ENCODE measurements at regions not wholly inside any gene's neighbourhood (a gene's known extent, or its start where the extent isn't known, plus 50 kb on each side); places are given as distances from the start of the nearest gene placed in this dataset.

- no peak for TF ChIP-seq POLR2A (IDR thresholded peaks at IDR 0.05; ENCODE audit: low read depth, low read length)
- FAIRE-seq (no peak), DNase-seq (ENCODE audit: insufficient read length, low spot score) (no peak)
Measured at GRCh38 chr2:64367444-64368232, 86.3 kb upstream of the LGALSL start.

- TF ChIP-seq POLR2A (IDR thresholded peaks at IDR 0.05; ENCODE audit: low read depth, low read length) = no peak
- no peak for FAIRE-seq
- DNase-seq (ENCODE audit: insufficient read length, low spot score) = no peak
Measured at GRCh38 chr2:64369706-64370105, 84.3 kb upstream of the LGALSL start.

- no peak for DNase-seq (ENCODE audit: insufficient read length, low spot score)
- TF ChIP-seq POLR2A (IDR thresholded peaks at IDR 0.05; ENCODE audit: low read depth, low read length) = no peak
- no peak for FAIRE-seq
Measured at GRCh38 chr2:64371727-64372126, 82.2 kb upstream of the LGALSL start.

GRCh38 chr2:64374686-64375085, 79.3 kb upstream of the LGALSL start:
- no peak for TF ChIP-seq POLR2A (IDR thresholded peaks at IDR 0.05; ENCODE audit: low read depth, low read length)
- DNase-seq (ENCODE audit: insufficient read length, low spot score) (no peak), FAIRE-seq (no peak)

- TF ChIP-seq POLR2A (IDR thresholded peaks at IDR 0.05; ENCODE audit: low read depth, low read length) = no peak
- FAIRE-seq (no peak), DNase-seq (ENCODE audit: insufficient read length, low spot score) (no peak)
Measured at GRCh38 chr2:64376926-64377325, 77.0 kb upstream of the LGALSL start.

GRCh38 chr2:64379186-64379585, 74.8 kb upstream of the LGALSL start:
- no peak for TF ChIP-seq POLR2A (IDR thresholded peaks at IDR 0.05; ENCODE audit: low read depth, low read length)
- DNase-seq (ENCODE audit: insufficient read length, low spot score) = no peak
- no peak for FAIRE-seq

- FAIRE-seq (no peak), DNase-seq (ENCODE audit: insufficient read length, low spot score) (no peak)
- TF ChIP-seq POLR2A (IDR thresholded peaks at IDR 0.05; ENCODE audit: low read depth, low read length) = no peak
Measured at GRCh38 chr2:64380853-64381527, 73.0 kb upstream of the LGALSL start.

GRCh38 chr2:64383016-64383591, 70.9 kb upstream of the LGALSL start:
- FAIRE-seq (no peak), DNase-seq (ENCODE audit: insufficient read length, low spot score) (no peak)
- no peak for TF ChIP-seq POLR2A (IDR thresholded peaks at IDR 0.05; ENCODE audit: low read depth, low read length)

- FAIRE-seq = no peak
- no peak for DNase-seq (ENCODE audit: insufficient read length, low spot score)
- no peak for TF ChIP-seq POLR2A (IDR thresholded peaks at IDR 0.05; ENCODE audit: low read depth, low read length)
Measured at GRCh38 chr2:64383881-64384280, 70.1 kb upstream of the LGALSL start.

GRCh38 chr2:64386676-64387075, 67.3 kb upstream of the LGALSL start:
- no peak for DNase-seq (ENCODE audit: insufficient read length, low spot score)
- no peak for TF ChIP-seq POLR2A (IDR thresholded peaks at IDR 0.05; ENCODE audit: low read depth, low read length)
- no peak for FAIRE-seq

- DNase-seq (ENCODE audit: insufficient read length, low spot score) (no peak), FAIRE-seq (no peak)
- TF ChIP-seq POLR2A (IDR thresholded peaks at IDR 0.05; ENCODE audit: low read depth, low read length) = no peak
Measured at GRCh38 chr2:64390586-64390985, 63.4 kb upstream of the LGALSL start.

- DNase-seq (ENCODE audit: insufficient read length, low spot score) (no peak), FAIRE-seq (no peak)
- TF ChIP-seq POLR2A (IDR thresholded peaks at IDR 0.05; ENCODE audit: low read depth, low read length) = no peak
Measured at GRCh38 chr2:64391424-64391823, 62.5 kb upstream of the LGALSL start.

GRCh38 chr2:64391940-64392339, 62.0 kb upstream of the LGALSL start:
- DNase-seq (ENCODE audit: insufficient read length, low spot score) (no peak), FAIRE-seq (no peak)
- TF ChIP-seq POLR2A (IDR thresholded peaks at IDR 0.05; ENCODE audit: low read depth, low read length) = no peak

GRCh38 chr2:64392529-64392928, 61.4 kb upstream of the LGALSL start:
- DNase-seq (ENCODE audit: insufficient read length, low spot score) (no peak), FAIRE-seq (no peak)
- no peak for TF ChIP-seq POLR2A (IDR thresholded peaks at IDR 0.05; ENCODE audit: low read depth, low read length)
